ENCODE measurements at regions not wholly inside any gene's neighbourhood (a gene's known extent, or its start where the extent isn't known, plus 50 kb on each side); places are given as distances from the start of the nearest gene placed in this dataset.

GRCh38 chr4:163622379-163623035 lies 128.0 kb downstream of the TMA16 start:
- DNase-seq: no peak

- no peak for DNase-seq
Measured at GRCh38 chr4:163623787-163624186, 129.3 kb downstream of the TMA16 start.

DNA sequence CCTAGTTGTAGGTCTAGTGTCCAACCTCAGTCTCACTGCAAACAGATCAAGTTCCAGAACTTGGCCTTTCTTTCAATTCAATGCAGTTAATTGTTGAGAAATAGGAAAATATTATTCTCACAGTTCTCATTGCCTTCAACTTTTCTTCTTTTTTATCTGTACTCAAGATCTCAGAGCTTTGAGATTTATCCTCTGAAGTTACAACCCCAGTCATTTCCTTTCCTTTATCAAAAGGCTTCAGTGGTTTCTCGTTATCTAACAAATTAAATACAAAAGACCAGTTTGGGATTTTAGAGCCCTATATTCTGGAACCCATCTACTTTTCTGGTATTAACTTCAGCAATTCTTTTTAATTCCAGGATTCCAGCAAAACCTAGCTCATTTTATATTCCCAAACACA lies 130.2 kb downstream of the TMA16 start:
- no peak for DNase-seq

- no peak for DNase-seq
Measured at GRCh38 chr4:163631288-163631687, 136.8 kb downstream of the TMA16 start.

- DNase-seq: no peak
Measured at GRCh38 chr4:163638909-163639308, 144.4 kb downstream of the TMA16 start.

DNA sequence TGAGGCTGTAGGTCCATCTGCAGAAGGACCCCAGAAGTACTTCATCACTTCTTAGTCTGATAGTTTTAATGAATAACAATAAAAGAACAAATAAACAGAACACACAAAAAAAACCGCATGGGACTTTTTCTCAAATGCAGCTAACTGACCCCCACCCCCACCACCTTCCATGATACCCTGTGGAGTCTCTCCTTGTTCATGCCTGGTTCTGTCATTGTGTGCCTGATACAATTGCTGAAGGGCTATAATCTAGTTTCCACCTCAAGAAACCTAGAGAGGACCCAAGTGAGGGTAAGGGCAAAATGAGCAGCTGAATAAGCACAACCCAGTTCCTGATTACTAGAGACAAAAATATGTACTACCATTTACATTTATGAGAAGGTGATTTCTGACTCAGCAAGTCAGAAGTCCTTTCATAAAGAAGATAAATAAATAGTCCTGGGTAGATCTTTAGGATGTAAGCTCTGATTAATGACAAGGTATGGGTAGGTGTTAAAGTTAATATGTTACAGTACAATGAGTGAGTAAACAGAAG lies 155.1 kb downstream of the TMA16 start:
- DNase-seq: no peak

GRCh38 chr4:163651761-163652160 lies 157.3 kb downstream of the TMA16 start:
- DNase-seq: no peak

DNA sequence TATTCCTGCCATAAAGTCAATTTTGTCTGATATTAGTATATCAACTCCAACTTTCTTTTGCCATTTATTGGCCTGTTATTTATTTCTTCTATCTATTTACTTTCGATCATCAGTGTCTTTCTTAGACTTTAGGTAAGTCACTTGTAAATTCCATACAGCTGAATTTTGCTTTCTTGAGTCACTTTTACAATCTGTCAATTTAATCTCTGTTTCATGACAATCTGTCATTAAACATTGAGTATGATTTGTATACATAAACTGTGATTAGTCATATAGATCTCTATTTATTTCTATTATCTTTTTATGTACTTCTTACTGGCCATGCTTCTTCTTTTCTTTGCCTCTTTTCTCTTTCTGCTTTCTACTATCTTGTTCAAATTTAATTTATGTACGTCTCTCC lies 160.1 kb downstream of the TMA16 start:
- no peak for DNase-seq

DNA sequence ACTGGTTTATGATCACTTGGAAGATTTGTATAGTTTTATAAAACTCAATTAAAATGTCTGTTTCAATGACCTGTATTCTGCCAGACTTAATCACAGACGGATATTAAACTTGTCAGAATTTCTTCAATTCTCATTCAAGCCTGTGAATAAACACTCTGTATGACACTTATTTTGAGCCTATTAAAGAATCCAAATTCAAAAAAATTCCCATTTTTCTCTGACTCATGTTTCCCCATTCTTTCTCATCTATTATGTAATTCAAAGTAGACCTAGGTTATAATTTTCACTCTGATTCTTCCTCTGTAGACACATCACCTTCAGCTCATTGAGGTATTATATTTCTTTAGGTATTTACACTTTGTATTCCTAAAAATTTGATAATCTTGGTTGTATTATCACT lies 166.1 kb downstream of the TMA16 start:
- DNase-seq: no peak

- DNase-seq: no peak
Measured at GRCh38 chr4:163662768-163663167, 168.3 kb downstream of the TMA16 start.

- no peak for DNase-seq
Measured at GRCh38 chr4:163663454-163664225, 169.2 kb downstream of the TMA16 start.

GRCh38 chr4:163665101-163665500 lies 170.6 kb downstream of the TMA16 start:
- no peak for DNase-seq

GRCh38 chr4:163665521-163666331 lies 171.2 kb downstream of the TMA16 start:
- no peak for DNase-seq

GRCh38 chr4:163666332-163666873 lies 171.9 kb downstream of the TMA16 start:
- no peak for DNase-seq

DNA sequence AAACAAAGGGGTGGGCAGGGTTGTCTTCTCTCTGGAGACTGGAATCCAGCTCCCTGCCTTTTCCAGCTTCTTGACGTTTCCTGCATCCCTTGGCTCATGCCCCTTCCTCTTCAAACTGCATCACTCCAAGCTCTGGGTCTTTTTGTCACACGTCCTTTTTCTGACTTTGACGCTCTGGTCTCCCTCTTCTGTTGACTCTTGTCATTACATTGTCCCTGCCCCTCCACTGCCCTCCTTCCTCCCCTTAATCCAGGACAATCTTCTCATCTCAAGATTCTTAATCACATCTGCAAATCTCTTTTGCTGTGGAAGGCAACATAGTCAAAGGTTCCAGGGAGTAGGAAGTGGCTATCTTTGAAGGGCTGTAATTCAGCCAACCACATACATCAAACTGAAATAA lies 178.3 kb downstream of the TMA16 start:
- no peak for DNase-seq

DNA sequence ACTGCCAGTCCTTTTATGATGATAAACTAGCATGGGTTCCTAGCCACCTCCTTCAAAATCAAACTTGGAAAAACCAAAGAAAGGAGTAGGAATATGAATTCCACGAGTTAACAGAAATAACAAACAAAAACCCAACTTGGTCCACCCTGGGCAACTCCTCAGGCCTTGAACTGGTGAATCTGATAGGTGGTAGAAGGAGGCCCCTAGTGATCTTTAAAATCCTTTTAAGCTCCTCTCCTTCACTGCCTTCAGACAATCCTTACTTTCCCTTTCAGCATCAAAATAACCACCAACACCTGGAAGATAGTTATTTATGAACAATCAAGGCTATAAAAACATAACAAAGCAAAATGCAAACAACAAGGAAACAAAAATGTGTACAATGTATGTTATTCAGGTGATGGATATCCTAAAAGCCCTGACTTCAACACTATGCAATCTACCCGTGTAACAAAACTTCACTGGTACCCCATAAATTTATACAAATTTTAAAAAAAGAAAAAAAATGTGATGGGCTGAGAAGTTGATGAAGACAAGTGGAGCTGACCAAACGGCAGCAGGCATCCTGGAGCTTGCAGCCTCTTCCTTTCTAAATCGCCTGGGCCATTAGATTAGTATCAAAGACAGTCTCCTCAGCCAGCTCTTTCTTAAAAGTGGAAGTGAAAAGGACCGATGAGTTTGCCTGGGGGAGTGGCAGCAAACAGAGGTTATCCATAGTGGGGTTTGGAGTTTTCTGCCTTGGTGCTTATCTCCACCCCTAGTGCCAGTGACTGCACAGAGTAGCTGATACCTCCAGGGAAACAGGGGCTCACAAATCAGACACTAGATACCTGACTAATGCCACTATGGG lies 179.6 kb downstream of the TMA16 start:
- DNase-seq: no peak

GRCh38 chr4:163679189-163679588 lies 184.7 kb downstream of the TMA16 start:
- DNase-seq: no peak

- DNase-seq: no peak
Measured at GRCh38 chr4:163680386-163681098, 186.1 kb downstream of the TMA16 start.

DNA sequence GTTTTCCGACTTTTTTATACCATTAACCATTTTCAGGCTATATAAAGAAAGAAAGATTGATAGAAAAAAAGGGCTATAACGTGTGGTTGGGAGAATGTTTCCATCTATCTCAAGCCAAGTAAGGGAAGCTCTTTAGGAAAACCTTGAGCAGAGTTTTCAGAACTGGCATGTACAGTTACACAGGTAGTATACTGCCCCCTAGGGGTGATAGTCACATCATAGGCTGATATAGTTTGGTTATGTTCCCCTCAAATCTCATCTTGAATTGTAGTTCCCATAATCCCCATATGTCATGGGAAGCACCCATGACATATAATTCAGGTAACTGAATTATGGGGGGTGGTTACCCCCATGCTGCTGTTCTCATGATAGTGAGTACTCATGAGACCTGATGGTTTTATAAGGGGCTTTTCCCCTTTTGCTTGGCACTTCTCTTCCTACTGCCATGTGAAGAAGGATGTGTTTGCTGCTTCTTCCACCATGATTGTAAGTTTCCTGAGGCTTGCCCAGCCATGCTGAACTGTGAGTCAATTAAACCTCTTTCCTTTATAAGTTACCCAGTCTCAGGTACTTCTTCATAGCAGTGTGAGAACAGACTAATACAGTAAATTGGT lies 186.8 kb downstream of the TMA16 start:
- DNase-seq: peak; percentile 22

- no peak for DNase-seq
Measured at GRCh38 chr4:163688856-163689255, 194.4 kb downstream of the TMA16 start.

- DNase-seq: no peak
Measured at GRCh38 chr4:163693211-163693610, 198.7 kb downstream of the TMA16 start.

All from tongue (tissue), 1 donor.